K562 (cell line): ENCODE measurements at regions not wholly inside any gene's neighbourhood (a gene's known extent, or its start where the extent isn't known, plus 50 kb on each side); places are given as distances from the start of the nearest gene placed in this dataset.

Experiments used
- ATAC-seq: fragments of 200-7000 bp; cut with Tn5 transposase; 3 replicates; pipeline ENCODE4 v1.9.1; 2020; ENCODE audit warnings: moderate library complexity
- BruUV-seq: library from RNA; stranded (reverse); fragments of 400-500 nt; replicated peaks from 2 replicates; lab custom pipeline; 2021; lab: Mats Ljungman, UMichigan
- CTCF ChIA-PET: fragments of 300-600 bp; formaldehyde crosslinking; extraction: SDS; loops from one replicate; lab custom pipeline; 2021; ENCODE audit warnings: low intra/inter-chr PET ratio; lab: Yijun Ruan, JAX
- POLR2A ChIA-PET: fragments of 300-600, 350-650 bp; sonication (Branson Sonifier 250); formaldehyde crosslinking; extraction: SDS; loops from one replicate; lab custom pipeline; 2021; ENCODE audit warnings: antibody characterized with exemption, inconsistent platforms; lab: Yijun Ruan, JAX
- DNase-seq, 4 experiments: peaks; one replicate each; pipeline versions ENCODE4 v3.0.0 to v3.0.0-alpha.2; 2011 to 2018; ENCODE audit warnings: low spot score in 3 of 4, mixed read lengths in 3 of 4; ENCODE audit errors: extremely low read depth in 1 of 4
- FAIRE-seq: peaks from 2 replicates; lab custom pipeline; 2011; peaks lifted over from hg19 to GRCh38; lab: Jason Lieb, UNC
- H2AFZ ChIP-seq: 2 replicates; pipeline ENCODE4 v1.6.0; 2011; ENCODE audit warnings: low read depth, low read length, control low read depth, inconsistent platforms
- H3K27ac ChIP-seq: fragments of 200-600 bp; 3 replicates; pipeline ENCODE4 v1.8.0; 2011; ENCODE audit warnings: low read depth, mild to moderate bottlenecking, control low read depth, inconsistent platforms, low read length, moderate library complexity, mixed read lengths; ENCODE audit errors: extremely low read depth
- H3K27me3 ChIP-seq, 2 experiments: fragments of 300-600 bp in 1 of 2; 2 replicates in 1 of 2; 3 replicates in 1 of 2; pipeline versions ENCODE4 v1.6.0 to v1.8.0; 2011; ENCODE audit warnings: inconsistent platforms in 2 of 2, low read length in 2 of 2, mild to moderate bottlenecking in 1 of 2, mixed read lengths in 1 of 2, moderate library complexity in 1 of 2; ENCODE audit not compliant: control insufficient read depth in 2 of 2, insufficient read depth in 2 of 2
- H3K36me3 ChIP-seq: fragments of 300-600 bp; 3 replicates; pipeline ENCODE4 v1.8.0; 2011; ENCODE audit warnings: mild to moderate bottlenecking, low read length, inconsistent platforms; ENCODE audit not compliant: control insufficient read depth, insufficient read depth
- H3K4me1 ChIP-seq, 2 experiments: fragments of 200-600 bp in 1 of 2; replicated peaks in 1 of 2; 2 replicates in 1 of 2; 3 replicates in 1 of 2; pipeline versions ENCODE4 v1.5.1 to v1.8.0; 2011; ENCODE audit warnings: inconsistent platforms in 2 of 2, low read length in 2 of 2, mild to moderate bottlenecking in 1 of 2, mixed read lengths in 1 of 2, moderate library complexity in 1 of 2; ENCODE audit not compliant: control insufficient read depth in 2 of 2, insufficient read depth in 2 of 2
- H3K4me2 ChIP-seq: 2 replicates; pipeline ENCODE4 v1.6.1; 2011; ENCODE audit warnings: low read length, control low read depth, inconsistent platforms, mixed read lengths; ENCODE audit not compliant: insufficient read depth
- H3K4me3 ChIP-seq: fragments of 200-600 bp; sonication (generic), shearing (Covaris generic); 2 replicates; pipeline ENCODE4 v1.5.1; 2016; ENCODE audit warnings: control low read depth, inconsistent platforms
- H3K79me2 ChIP-seq: fragments of 200-600 bp; 3 replicates; pipeline ENCODE4 v1.8.0; 2011; ENCODE audit warnings: low read length, inconsistent platforms; ENCODE audit not compliant: control insufficient read depth, insufficient read depth
- H3K9ac ChIP-seq, 2 experiments: 2 replicates each; pipeline versions ENCODE4 v1.6.0 to v1.6.1; 2011; ENCODE audit warnings: low read depth in 2 of 2, low read length in 2 of 2, control low read depth in 1 of 2, inconsistent platforms in 1 of 2, mild to moderate bottlenecking in 1 of 2, mixed read lengths in 1 of 2; ENCODE audit not compliant: insufficient read depth in 1 of 2
- H3K9me1 ChIP-seq: one replicate; pipeline ENCODE4 v1.6.0; 2011; ENCODE audit warnings: inconsistent platforms, mild to moderate bottlenecking, low read length, moderate library complexity; ENCODE audit not compliant: control insufficient read depth, insufficient read depth
- H3K9me3 ChIP-seq: replicated peaks from 2 replicates; pipeline ENCODE4 v1.5.1; 2011; ENCODE audit warnings: low read depth, low read length, inconsistent platforms; ENCODE audit not compliant: control insufficient read depth, insufficient read depth
- H4K20me1 ChIP-seq: replicated peaks from 2 replicates; pipeline ENCODE4 v1.6.1; 2011; ENCODE audit warnings: low read length, inconsistent platforms, mixed read lengths; ENCODE audit not compliant: control insufficient read depth, insufficient read depth
- CC2D1A ChIP-seq: fragments of 450-650 bp; IDR thresholded peaks from 2 replicates; pipeline ENCODE4 v1.6.1; 2017; ENCODE audit warnings: mild to moderate bottlenecking
- HDAC6 ChIP-seq: IDR thresholded peaks from 2 replicates; pipeline ENCODE4 v1.6.1; 2012; ENCODE audit warnings: low read depth, mild to moderate bottlenecking, control low read depth, inconsistent platforms, low read length, moderate library complexity
- IFI16 ChIP-seq: fragments of 250-450 bp; sonication (Bioruptor Pico); IDR thresholded peaks from 2 replicates; pipeline ENCODE4 v2.1.2; 2022; ENCODE audit warnings: mild to moderate bottlenecking, inconsistent platforms
- KLF10 ChIP-seq: fragments of 250-450 bp; sonication (Bioruptor Pico); IDR thresholded peaks from 2 replicates; pipeline ENCODE4 v1.6.1; 2021; ENCODE audit warnings: matching md5 sums
- MTF1 ChIP-seq: fragments of 250-450 bp; sonication (Bioruptor Pico); IDR thresholded peaks from 2 replicates; pipeline ENCODE4 v1.9.0; 2021; ENCODE audit warnings: moderate library complexity, mild to moderate bottlenecking, inconsistent platforms, borderline replicate concordance
- NFXL1 ChIP-seq: fragments of 450-650 bp; formaldehyde crosslinking; IDR thresholded peaks from 2 replicates; pipeline ENCODE4 v1.4.0; 2021; ENCODE audit warnings: mild to moderate bottlenecking
- NR2C1 ChIP-seq, 2 experiments: fragments of 450-650 bp; IDR thresholded peaks; 2 replicates each; pipeline ENCODE4 v1.6.1; 2017; ENCODE audit warnings: mild to moderate bottlenecking in 2 of 2, antibody characterized with exemption in 1 of 2, inconsistent platforms in 1 of 2, missing compliant biosample characterization in 1 of 2, missing genetic modification characterization in 1 of 2
- PYGO2 ChIP-seq: fragments of 450-650 bp; IDR thresholded peaks from 2 replicates; pipeline ENCODE4 v1.6.1; 2016; ENCODE audit warnings: mild to moderate bottlenecking, missing genetic modification characterization, moderate library complexity, missing compliant biosample characterization
- RBM22 ChIP-seq: fragments of 200-400 bp; formaldehyde crosslinking; IDR thresholded peaks from 2 replicates; pipeline ENCODE4 v1.6.1; 2018; ENCODE audit warnings: low read length, low read depth; ENCODE audit not compliant: poor library complexity, severe bottlenecking
- SP1 ChIP-seq: sonication (generic); formaldehyde crosslinking; IDR thresholded peaks from 2 replicates; pipeline ENCODE4 v1.8.1; 2022; ENCODE audit warnings: mild to moderate bottlenecking, missing genetic modification reagents
- TOE1 ChIP-seq, 2 experiments: fragments of 450-650 bp in 1 of 2; sonication (generic) in 1 of 2; formaldehyde crosslinking in 1 of 2; IDR thresholded peaks; 2 replicates each; pipeline versions ENCODE4 v1.7.1 to v1.8.0; 2016 to 2022; ENCODE audit warnings: borderline replicate concordance in 2 of 2, mild to moderate bottlenecking in 2 of 2, antibody characterized with exemption in 1 of 2, inconsistent platforms in 1 of 2, low read depth in 1 of 2, missing genetic modification reagents in 1 of 2, moderate library complexity in 1 of 2
- ZNF175 ChIP-seq: fragments of 200-800 bp; sonication (Bioruptor generic); IDR thresholded peaks from 2 replicates; pipeline ENCODE4 v1.6.1; 2016; ENCODE audit warnings: low read depth, mild to moderate bottlenecking, missing genetic modification characterization, missing compliant biosample characterization
- ZNF589 ChIP-seq: fragments of 200-800 bp; sonication (Bioruptor generic); IDR thresholded peaks from 2 replicates; pipeline ENCODE4 v1.6.1; 2016; ENCODE audit warnings: low read depth, missing genetic modification characterization, missing compliant biosample characterization
- WGBS: fragments of 100-300 bp; shearing (Covaris generic); methylation state at CpG from one replicate; pipeline ENCODE4 v1.1.6; 2016; ENCODE audit warnings: low coverage, mixed read lengths; ENCODE audit not compliant: insufficient coverage; ENCODE audit errors: missing lambda C conversion rate; 5-methylcytosine and 5-hydroxymethylcytosine counted together
- in situ Hi-C: fragments of 300-500 bp; cut with MboI; formaldehyde crosslinking; loops from 4 replicates; pipeline ENCODE4 v1.15.0; 2018; ENCODE audit warnings: inconsistent platforms, mixed read lengths
- intact Hi-C: fragments of 100-400 bp; cut with micrococcal nuclease; formaldehyde crosslinking; loops from 2 replicates; pipeline ENCODE4 v1.14.2; 2022
- TF ChIP-seq, protein P1 (sequence below): fragments of 450-650 bp; conservative IDR thresholded peaks from 2 replicates; pipeline ENCODE4 v1.6.1; 2016; ENCODE audit warnings: missing genetic modification characterization, low read depth, mild to moderate bottlenecking, control low read depth, missing compliant biosample characterization
- TF ChIP-seq, protein P2 (sequence below): fragments of 250-450 bp; sonication (Bioruptor Pico); IDR thresholded peaks from 2 replicates; pipeline ENCODE4 v1.8.0; 2022; ENCODE audit warnings: inconsistent platforms, mild to moderate bottlenecking, moderate library complexity, borderline replicate concordance
- TF ChIP-seq, protein P3 (sequence below): fragments of 450-650 bp; formaldehyde crosslinking; conservative IDR thresholded peaks from 2 replicates; pipeline ENCODE4 v1.4.0; 2022; ENCODE audit warnings: mild to moderate bottlenecking, missing genetic modification characterization

DNA sequence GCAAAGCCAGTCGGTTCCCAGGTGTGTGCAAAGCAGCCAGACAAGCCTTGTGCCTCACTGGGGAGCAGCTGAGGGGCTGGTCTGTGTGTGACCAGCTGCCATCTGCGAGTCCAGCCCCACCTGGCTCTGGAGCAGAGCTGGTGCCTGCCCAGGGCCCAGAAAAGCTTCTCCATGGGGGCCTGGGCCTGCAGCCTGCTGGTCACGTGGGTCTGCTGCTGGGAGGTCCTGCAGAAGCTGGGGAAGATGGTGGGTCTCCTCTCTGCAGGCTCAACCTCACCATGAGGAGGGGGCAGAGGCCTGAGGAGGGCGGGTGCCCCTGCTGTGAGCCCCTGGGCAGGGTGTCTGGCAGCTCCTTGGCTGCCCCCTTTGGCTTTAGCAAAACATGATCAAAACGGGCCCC lies 71.9 kb downstream of the ENGASE start:
- ChIA-PET POLR2A (interaction anchor here (0.5 kb wide), 1 partner anchor 69 kb away, joined by 4 read pairs; no protein-coding TSS in a partner anchor), CTCF (no interaction called here)
- Histone ChIP-seq H3K9me3 (no peaks in the 10 kb centered on the region), H2AFZ (no peak overlapping the region), H3K4me1 (peaks cover 0 to 6% of the 10 kb centered on the region in 2 experiments; a peak in 2 of 5 replicates), H3K27me3 (peaks cover 7 to 48% of the 10 kb centered on the region in 2 experiments; a peak in 4 of 5 replicates), H3K4me2 (no peak overlapping the region), H3K27ac (no peak overlapping the region), H4K20me1 (peaks cover 7% of the 10 kb centered on the region), H3K79me2 (no peaks in the 10 kb centered on the region), H3K36me3 (no peaks in the 10 kb centered on the region), H3K9ac (no peak overlapping the region), H3K9me1 (no peaks in the 10 kb centered on the region), H3K4me3 (no peak overlapping the region)
- in situ Hi-C loops (no loop called here), intact Hi-C loops (no loop called here)
- 0% methylated on average over 5 of the region's 5 CpGs for WGBS
- DNase-seq (no peak), FAIRE-seq (no peak), ATAC-seq (no peak)
- no TSS peak for BruUV-seq
- TF ChIP-seq, protein P1, sequence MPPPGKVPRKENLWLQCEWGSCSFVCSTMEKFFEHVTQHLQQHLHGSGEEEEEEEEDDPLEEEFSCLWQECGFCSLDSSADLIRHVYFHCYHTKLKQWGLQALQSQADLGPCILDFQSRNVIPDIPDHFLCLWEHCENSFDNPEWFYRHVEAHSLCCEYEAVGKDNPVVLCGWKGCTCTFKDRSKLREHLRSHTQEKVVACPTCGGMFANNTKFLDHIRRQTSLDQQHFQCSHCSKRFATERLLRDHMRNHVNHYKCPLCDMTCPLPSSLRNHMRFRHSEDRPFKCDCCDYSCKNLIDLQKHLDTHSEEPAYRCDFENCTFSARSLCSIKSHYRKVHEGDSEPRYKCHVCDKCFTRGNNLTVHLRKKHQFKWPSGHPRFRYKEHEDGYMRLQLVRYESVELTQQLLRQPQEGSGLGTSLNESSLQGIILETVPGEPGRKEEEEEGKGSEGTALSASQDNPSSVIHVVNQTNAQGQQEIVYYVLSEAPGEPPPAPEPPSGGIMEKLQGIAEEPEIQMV (tag) = no peak
- no peak for TF ChIP-seq PYGO2 (tag)
- no peak for TF ChIP-seq ZNF175 (CRISPR knock-in tag)
- TF ChIP-seq MTF1 = no peak
- no peak for TF ChIP-seq RBM22
- TF ChIP-seq KLF10 (CRISPR knock-in tag) = no peak
- no peak for TF ChIP-seq HDAC6
- no peak for TF ChIP-seq NR2C1 (IDR thresholded peaks at IDR 0.05)
- TF ChIP-seq NR2C1 (tag; IDR thresholded peaks at IDR 0.05) = no peak
- TF ChIP-seq, protein P2, sequence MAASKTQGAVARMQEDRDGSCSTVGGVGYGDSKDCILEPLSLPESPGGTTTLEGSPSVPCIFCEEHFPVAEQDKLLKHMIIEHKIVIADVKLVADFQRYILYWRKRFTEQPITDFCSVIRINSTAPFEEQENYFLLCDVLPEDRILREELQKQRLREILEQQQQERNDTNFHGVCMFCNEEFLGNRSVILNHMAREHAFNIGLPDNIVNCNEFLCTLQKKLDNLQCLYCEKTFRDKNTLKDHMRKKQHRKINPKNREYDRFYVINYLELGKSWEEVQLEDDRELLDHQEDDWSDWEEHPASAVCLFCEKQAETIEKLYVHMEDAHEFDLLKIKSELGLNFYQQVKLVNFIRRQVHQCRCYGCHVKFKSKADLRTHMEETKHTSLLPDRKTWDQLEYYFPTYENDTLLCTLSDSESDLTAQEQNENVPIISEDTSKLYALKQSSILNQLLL = no peak
- TF ChIP-seq NFXL1 (CRISPR knock-in tag) = no peak
- no peak for TF ChIP-seq CC2D1A
- TF ChIP-seq, protein P3, sequence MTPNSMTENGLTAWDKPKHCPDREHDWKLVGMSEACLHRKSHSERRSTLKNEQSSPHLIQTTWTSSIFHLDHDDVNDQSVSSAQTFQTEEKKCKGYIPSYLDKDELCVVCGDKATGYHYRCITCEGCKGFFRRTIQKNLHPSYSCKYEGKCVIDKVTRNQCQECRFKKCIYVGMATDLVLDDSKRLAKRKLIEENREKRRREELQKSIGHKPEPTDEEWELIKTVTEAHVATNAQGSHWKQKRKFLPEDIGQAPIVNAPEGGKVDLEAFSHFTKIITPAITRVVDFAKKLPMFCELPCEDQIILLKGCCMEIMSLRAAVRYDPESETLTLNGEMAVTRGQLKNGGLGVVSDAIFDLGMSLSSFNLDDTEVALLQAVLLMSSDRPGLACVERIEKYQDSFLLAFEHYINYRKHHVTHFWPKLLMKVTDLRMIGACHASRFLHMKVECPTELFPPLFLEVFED (CRISPR knock-in tag) = no peak
- no peak for TF ChIP-seq TOE1 (IDR thresholded peaks at IDR 0.05; ENCODE audit: borderline replicate concordance)
- TF ChIP-seq TOE1 (CRISPR knock-in tag; IDR thresholded peaks at IDR 0.05; ENCODE audit: borderline replicate concordance, low read depth) = no peak
- TF ChIP-seq ZNF589 (CRISPR knock-in tag) = no peak
- TF ChIP-seq SP1 (CRISPR knock-in tag) = no peak
- TF ChIP-seq IFI16 (CRISPR knock-in tag) = no peak
